Cardiac muscle cell (in vitro differentiated cells and primary cell): ENCODE measurements at regions not wholly inside any gene's neighbourhood (a gene's known extent, or its start where the extent isn't known, plus 50 kb on each side); places are given as distances from the start of the nearest gene placed in this dataset.

Experiments used
- DNase-seq, 2 donors: peaks; one replicate each; pipeline versions ENCODE4 v3.0.0 to v3.0.0-alpha.2; 2010 to 2017; ENCODE audit warnings: low read depth in 1 of 2, low spot score in 1 of 2
- H3K27ac ChIP-seq: fragments of 200-600 bp; sonication (generic); 2 replicates; pipeline ENCODE4 v1.5.1; 2016
- H3K27me3 ChIP-seq: fragments of 200-600 bp; sonication (generic); 2 replicates; pipeline ENCODE4 v1.6.0; 2016; ENCODE audit warnings: control low read depth
- H3K36me3 ChIP-seq: fragments of 200-600 bp; sonication (generic); 2 replicates; pipeline ENCODE4 v1.5.1; 2016; ENCODE audit warnings: control low read depth
- H3K4me1 ChIP-seq: fragments of 200-600 bp; sonication (generic); 2 replicates; pipeline ENCODE4 v1.8.1; 2017; ENCODE audit warnings: low read depth, mild to moderate bottlenecking, mixed run types
- H3K4me3 ChIP-seq: fragments of 200-600 bp; sonication (generic); 2 replicates; pipeline ENCODE4 v1.5.1; 2016; ENCODE audit warnings: mild to moderate bottlenecking
- H3K9me3 ChIP-seq: fragments of 200-600 bp; sonication (generic); 2 replicates; pipeline ENCODE4 v1.5.1; 2017; ENCODE audit warnings: low read depth, mild to moderate bottlenecking, control low read depth
- CTCF ChIP-seq: IDR thresholded peaks from 2 replicates; pipeline ENCODE4 v1.5.1; 2012; ENCODE audit warnings: low read depth, mild to moderate bottlenecking, low read length

GRCh38 chr7:3206101-3206500 lies 95.0 kb upstream of the SDK1 start:
- H3K27ac ChIP-seq = no peak overlapping the region
- no peaks in the 10 kb centered on the region for H3K36me3 ChIP-seq
- no peak for DNase-seq
- no peak overlapping the region for H3K4me3 ChIP-seq
- no peak for TF ChIP-seq CTCF
- H3K27me3 ChIP-seq = no peaks in the 10 kb centered on the region
- H3K4me1 ChIP-seq = no peaks in the 10 kb centered on the region
- H3K9me3 ChIP-seq = no peaks in the 10 kb centered on the region

- Histone ChIP-seq H3K36me3 (no peaks in the 10 kb centered on the region), H3K27ac (no peak overlapping the region), H3K27me3 (no peaks in the 10 kb centered on the region), H3K4me1 (no peaks in the 10 kb centered on the region), H3K9me3 (no peaks in the 10 kb centered on the region), H3K4me3 (no peak overlapping the region)
- DNase-seq = no peak
- TF ChIP-seq CTCF = no peak
Measured at GRCh38 chr7:3206771-3207191, 94.3 kb upstream of the SDK1 start.

- H3K36me3 ChIP-seq = no peaks in the 10 kb centered on the region
- no peaks in the 10 kb centered on the region for H3K27me3 ChIP-seq
- H3K27ac ChIP-seq = no peak overlapping the region
- no peak for TF ChIP-seq CTCF
- H3K4me3 ChIP-seq = no peak overlapping the region
- H3K4me1 ChIP-seq = no peaks in the 10 kb centered on the region
- no peaks in the 10 kb centered on the region for H3K9me3 ChIP-seq
- DNase-seq = no peak
Measured at GRCh38 chr7:3207387-3207902, 93.6 kb upstream of the SDK1 start.

GRCh38 chr7:3210531-3210930 lies 90.5 kb upstream of the SDK1 start:
- Histone ChIP-seq H3K9me3 (no peaks in the 10 kb centered on the region), H3K36me3 (no peaks in the 10 kb centered on the region), H3K27me3 (no peaks in the 10 kb centered on the region), H3K27ac (no peak overlapping the region), H3K4me3 (no peak overlapping the region), H3K4me1 (no peaks in the 10 kb centered on the region)
- DNase-seq = peak in 1 of 2 donors; percentile 26
- TF ChIP-seq CTCF = no peak

- no peak for DNase-seq
- TF ChIP-seq CTCF = no peak
- Histone ChIP-seq H3K36me3 (no peaks in the 10 kb centered on the region), H3K27me3 (no peaks in the 10 kb centered on the region), H3K4me1 (peaks cover 18% of the 10 kb centered on the region), H3K9me3 (no peaks in the 10 kb centered on the region), H3K27ac (no peak overlapping the region), H3K4me3 (no peak overlapping the region)
Measured at GRCh38 chr7:3214090-3214413, 87.0 kb upstream of the SDK1 start.
